Mesendoderm (in vitro differentiated cells): ENCODE measurements at regions not wholly inside any gene's neighbourhood (a gene's known extent, or its start where the extent isn't known, plus 50 kb on each side); places are given as distances from the start of the nearest gene placed in this dataset.

Experiments
- DNase-seq: peaks from one replicate; pipeline ENCODE4 v3.0.0; 2013
- H2AK5ac ChIP-seq: 2 replicates; pipeline ENCODE4 v1.6.1; 2013; ENCODE audit warnings: low read length, inconsistent platforms
- H2BK120ac ChIP-seq: 2 replicates; pipeline ENCODE4 v1.6.1; 2013; ENCODE audit warnings: low read depth, mild to moderate bottlenecking, low read length, moderate library complexity, mixed read lengths
- H2BK15ac ChIP-seq: replicated peaks from 2 replicates; pipeline ENCODE4 v1.6.1; 2013; ENCODE audit warnings: low read depth, mild to moderate bottlenecking, moderate library complexity
- H2BK5ac ChIP-seq: 2 replicates; pipeline ENCODE4 v1.6.1; 2013; ENCODE audit warnings: low read length, inconsistent platforms
- H3K18ac ChIP-seq: 2 replicates; pipeline ENCODE4 v1.6.1; 2013; ENCODE audit warnings: mild to moderate bottlenecking, low read length, mixed read lengths
- H3K23ac ChIP-seq: one replicate; pipeline ENCODE4 v1.6.1; 2013; ENCODE audit warnings: low read length
- H3K27ac ChIP-seq: 2 replicates; pipeline ENCODE4 v1.5.1; 2013; ENCODE audit warnings: low read depth, mild to moderate bottlenecking, inconsistent platforms, low read length, moderate library complexity
- H3K27me3 ChIP-seq: 2 replicates; pipeline ENCODE4 v1.6.1; 2013; ENCODE audit warnings: low read length, control low read depth, mild to moderate bottlenecking, inconsistent platforms; ENCODE audit not compliant: insufficient read depth, poor library complexity
- H3K36me3 ChIP-seq: 2 replicates; pipeline ENCODE4 v1.6.1; 2013; ENCODE audit warnings: low read length, inconsistent platforms; ENCODE audit not compliant: control insufficient read depth, insufficient read depth
- H3K4ac ChIP-seq: one replicate; pipeline ENCODE4 v1.6.1; 2013; ENCODE audit warnings: low read depth, mild to moderate bottlenecking, low read length, moderate library complexity
- H3K4me1 ChIP-seq: 2 replicates; pipeline ENCODE4 v1.6.1; 2013; ENCODE audit warnings: low read depth, low read length, inconsistent platforms; ENCODE audit not compliant: control insufficient read depth
- H3K4me2 ChIP-seq: 2 replicates; pipeline ENCODE4 v1.6.1; 2013; ENCODE audit warnings: low read length
- H3K4me3 ChIP-seq: 2 replicates; pipeline ENCODE4 v1.5.1; 2013; ENCODE audit warnings: mild to moderate bottlenecking, low read length
- H3K56ac ChIP-seq: one replicate; pipeline ENCODE4 v1.6.1; 2013; ENCODE audit warnings: low read length
- H3K79me1 ChIP-seq: 2 replicates; pipeline ENCODE4 v1.6.1; 2013; ENCODE audit warnings: low read length, inconsistent platforms
- H3K79me2 ChIP-seq: 2 replicates; pipeline ENCODE4 v1.6.1; 2013; ENCODE audit warnings: mild to moderate bottlenecking, low read length; ENCODE audit not compliant: control insufficient read depth, insufficient read depth
- H3K9ac ChIP-seq: 2 replicates; pipeline ENCODE4 v1.6.1; 2013; ENCODE audit warnings: low read length, inconsistent platforms
- H4K5ac ChIP-seq: one replicate; pipeline ENCODE4 v1.6.1; 2013; ENCODE audit warnings: low read length
- H4K8ac ChIP-seq: one replicate; pipeline ENCODE4 v1.6.1; 2013; ENCODE audit warnings: low read depth, mild to moderate bottlenecking, control low read depth, low read length, moderate library complexity
- WGBS: extraction: QIAGEN DNeasy Blood & Tissue Kit; methylation state at CpG from one replicate; pipeline ENCODE4 v1.1.7; 2013; ENCODE audit warnings: low lambda C conversion rate, missing lambda C conversion rate; ENCODE audit not compliant: insufficient coverage; ENCODE audit errors: extremely low coverage; 5-methylcytosine and 5-hydroxymethylcytosine counted together

- Histone ChIP-seq H4K5ac (no peak overlapping the region), H2BK5ac (no peak overlapping the region), H4K8ac (no peak overlapping the region), H3K27me3 (no peaks in the 10 kb centered on the region), H3K36me3 (no peaks in the 10 kb centered on the region), H3K18ac (no peak overlapping the region), H3K79me2 (no peaks in the 10 kb centered on the region), H2BK120ac (no peak overlapping the region), H3K27ac (no peak overlapping the region), H2BK15ac (no peak overlapping the region), H3K4me2 (no peak overlapping the region), H2AK5ac (no peak overlapping the region), H3K4ac (no peak overlapping the region), H3K56ac (no peak overlapping the region), H3K4me3 (no peak overlapping the region), H3K4me1 (no peaks in the 10 kb centered on the region), H3K23ac (no peak overlapping the region), H3K79me1 (no peaks in the 10 kb centered on the region), H3K9ac (no peak overlapping the region)
- DNase-seq = no peak
- WGBS = no CpG with 5 or more reads among the region's 7 CpGs
These were observed 624.4 kb upstream of the ARGLU1 start for GRCh38 chr13:107192289-107192688.

GRCh38 chr13:107190065-107190464 lies 622.1 kb upstream of the ARGLU1 start:
- no peak overlapping the region for H3K9ac ChIP-seq
- no peaks in the 10 kb centered on the region for H3K4me1 ChIP-seq
- H3K4ac ChIP-seq = no peak overlapping the region
- no peak overlapping the region for H2BK120ac ChIP-seq
- no peaks in the 10 kb centered on the region for H3K27me3 ChIP-seq
- no peak overlapping the region for H3K4me2 ChIP-seq
- no peak overlapping the region for H4K5ac ChIP-seq
- no peaks in the 10 kb centered on the region for H3K79me2 ChIP-seq
- no peak overlapping the region for H2BK5ac ChIP-seq
- WGBS = no CpG with 5 or more reads among the region's 1 CpG
- no peak overlapping the region for H2AK5ac ChIP-seq
- no peaks in the 10 kb centered on the region for H3K79me1 ChIP-seq
- no peak overlapping the region for H2BK15ac ChIP-seq
- no peak overlapping the region for H3K56ac ChIP-seq
- no peak overlapping the region for H4K8ac ChIP-seq
- no peak overlapping the region for H3K18ac ChIP-seq
- H3K23ac ChIP-seq = no peak overlapping the region
- H3K36me3 ChIP-seq = no peaks in the 10 kb centered on the region
- H3K27ac ChIP-seq = no peak overlapping the region
- no peak for DNase-seq
- H3K4me3 ChIP-seq = no peak overlapping the region

GRCh38 chr13:107185889-107186288 lies 618.0 kb upstream of the ARGLU1 start:
- Histone ChIP-seq H3K4me1 (no peaks in the 10 kb centered on the region), H3K9ac (no peak overlapping the region), H2BK120ac (no peak overlapping the region), H3K36me3 (no peaks in the 10 kb centered on the region), H2AK5ac (no peak overlapping the region), H3K27me3 (no peaks in the 10 kb centered on the region), H3K4me3 (no peak overlapping the region), H3K79me2 (no peaks in the 10 kb centered on the region), H3K4ac (no peak overlapping the region), H4K8ac (no peak overlapping the region), H3K18ac (no peak overlapping the region), H2BK5ac (no peak overlapping the region), H3K27ac (no peak overlapping the region), H3K79me1 (no peaks in the 10 kb centered on the region), H2BK15ac (no peak overlapping the region), H3K23ac (no peak overlapping the region), H3K4me2 (no peak overlapping the region), H3K56ac (no peak overlapping the region), H4K5ac (no peak overlapping the region)
- no peak for DNase-seq
- WGBS = no CpG with 5 or more reads among the region's 4 CpGs

- no peak overlapping the region for H3K27ac ChIP-seq
- H3K56ac ChIP-seq = no peak overlapping the region
- no peak overlapping the region for H4K8ac ChIP-seq
- H3K23ac ChIP-seq = no peak overlapping the region
- no peak overlapping the region for H3K4ac ChIP-seq
- no peaks in the 10 kb centered on the region for H3K79me2 ChIP-seq
- no peak overlapping the region for H3K9ac ChIP-seq
- no peak overlapping the region for H3K4me3 ChIP-seq
- H3K18ac ChIP-seq = no peak overlapping the region
- H3K4me2 ChIP-seq = no peak overlapping the region
- H4K5ac ChIP-seq = no peak overlapping the region
- no peak overlapping the region for H2BK15ac ChIP-seq
- no peaks in the 10 kb centered on the region for H3K79me1 ChIP-seq
- no CpG with 5 or more reads among the region's 12 CpGs for WGBS
- no peak overlapping the region for H2BK5ac ChIP-seq
- H2BK120ac ChIP-seq = no peak overlapping the region
- no peaks in the 10 kb centered on the region for H3K4me1 ChIP-seq
- H2AK5ac ChIP-seq = no peak overlapping the region
- H3K27me3 ChIP-seq = no peaks in the 10 kb centered on the region
- DNase-seq = no peak
- H3K36me3 ChIP-seq = no peaks in the 10 kb centered on the region
These were observed 602.5 kb upstream of the ARGLU1 start for GRCh38 chr13:107170270-107170931.

GRCh38 chr13:107157271-107157670 lies 589.3 kb upstream of the ARGLU1 start:
- Histone ChIP-seq H3K27me3 (no peaks in the 10 kb centered on the region), H4K8ac (no peak overlapping the region), H3K36me3 (no peaks in the 10 kb centered on the region), H3K23ac (no peak overlapping the region), H3K79me1 (no peaks in the 10 kb centered on the region), H2BK5ac (no peak overlapping the region), H4K5ac (no peak overlapping the region), H3K56ac (no peak overlapping the region), H3K79me2 (no peaks in the 10 kb centered on the region), H3K9ac (no peak overlapping the region), H3K4ac (no peak overlapping the region), H2BK15ac (no peak overlapping the region), H3K4me3 (no peak overlapping the region), H3K4me2 (no peak overlapping the region), H3K27ac (no peak overlapping the region), H2BK120ac (no peak overlapping the region), H3K4me1 (no peaks in the 10 kb centered on the region), H3K18ac (no peak overlapping the region), H2AK5ac (no peak overlapping the region)
- no CpG with 5 or more reads among the region's 2 CpGs for WGBS
- DNase-seq = no peak

- H3K23ac ChIP-seq = no peak overlapping the region
These were observed 576.5 kb upstream of the ARGLU1 start for GRCh38 chr13:107144432-107144831.

More at GRCh38 chr13:107144432-107144831, 576.5 kb upstream of the ARGLU1 start:
- Histone ChIP-seq H3K79me1 (no peaks in the 10 kb centered on the region), H2BK120ac (no peak overlapping the region), H3K4me1 (no peaks in the 10 kb centered on the region), H3K36me3 (no peaks in the 10 kb centered on the region), H3K4ac (no peak overlapping the region), H3K79me2 (no peaks in the 10 kb centered on the region), H2BK5ac (no peak overlapping the region), H4K5ac (no peak overlapping the region), H3K27me3 (no peaks in the 10 kb centered on the region), H3K9ac (no peak overlapping the region), H2AK5ac (no peak overlapping the region), H3K56ac (no peak overlapping the region), H4K8ac (no peak overlapping the region), H3K4me2 (no peak overlapping the region), H3K27ac (no peak overlapping the region), H3K4me3 (no peak overlapping the region), H3K18ac (no peak overlapping the region), H2BK15ac (no peak overlapping the region)
- peak; percentile 11 for DNase-seq
